H9 (cell line): ENCODE measurements at regions not wholly inside any gene's neighbourhood (a gene's known extent, or its start where the extent isn't known, plus 50 kb on each side); places are given as distances from the start of the nearest gene placed in this dataset.

Experiments used
- DNase-seq: peaks from one replicate; pipeline ENCODE4 v3.0.0-alpha.2; 2017
- H2AFZ ChIP-seq: one replicate; pipeline ENCODE4 v1.6.1; 2013; ENCODE audit warnings: mild to moderate bottlenecking, low read length, control low read depth, moderate library complexity
- H2AK5ac ChIP-seq: 2 replicates; pipeline ENCODE4 v1.6.1; 2013; ENCODE audit warnings: low read length, control low read depth, mixed read lengths; ENCODE audit not compliant: insufficient read length
- H2BK120ac ChIP-seq: one replicate; pipeline ENCODE4 v1.6.1; 2013; ENCODE audit warnings: low read depth, mild to moderate bottlenecking, low read length, control low read depth, inconsistent platforms; ENCODE audit not compliant: poor library complexity, severe bottlenecking
- H2BK12ac ChIP-seq: 2 replicates; pipeline ENCODE4 v1.6.1; 2013; ENCODE audit warnings: low read length, control low read depth, mixed read lengths, low read depth; ENCODE audit not compliant: insufficient read length
- H2BK15ac ChIP-seq: 2 replicates; pipeline ENCODE4 v1.6.1; 2013; ENCODE audit warnings: low read depth, low read length, control low read depth
- H2BK20ac ChIP-seq: one replicate; pipeline ENCODE4 v1.6.1; 2013; ENCODE audit warnings: low read depth, mild to moderate bottlenecking, low read length, control low read depth, inconsistent platforms; ENCODE audit not compliant: poor library complexity, severe bottlenecking
- H2BK5ac ChIP-seq: 2 replicates; pipeline ENCODE4 v1.6.1; 2013; ENCODE audit warnings: low read length, control low read depth, mixed read lengths; ENCODE audit not compliant: insufficient read length
- H3K14ac ChIP-seq: 2 replicates; pipeline ENCODE4 v1.6.1; 2013; ENCODE audit warnings: low read length, control low read depth; ENCODE audit not compliant: insufficient read depth
- H3K18ac ChIP-seq: 2 replicates; pipeline ENCODE4 v1.6.1; 2013; ENCODE audit warnings: low read depth, mild to moderate bottlenecking, mixed read lengths, low read length, control low read depth; ENCODE audit not compliant: insufficient read length
- H3K23ac ChIP-seq: 2 replicates; pipeline ENCODE4 v1.6.1; 2013; ENCODE audit warnings: low read length, control low read depth, mixed read lengths, low read depth; ENCODE audit not compliant: insufficient read length
- H3K23me2 ChIP-seq: 2 replicates; pipeline ENCODE4 v1.6.1; 2013; ENCODE audit warnings: low read depth, mild to moderate bottlenecking, mixed read lengths, low read length, control low read depth; ENCODE audit not compliant: insufficient read length, poor library complexity, severe bottlenecking
- H3K27ac ChIP-seq: 2 replicates; pipeline ENCODE4 v1.5.1; 2013; ENCODE audit warnings: low read length, control low read depth, mixed read lengths, low read depth; ENCODE audit not compliant: insufficient read length
- H3K27me3 ChIP-seq: 2 replicates; pipeline ENCODE4 v1.6.1; 2013; ENCODE audit warnings: low read length, control low read depth, inconsistent platforms; ENCODE audit not compliant: insufficient read depth
- H3K4ac ChIP-seq: 2 replicates; pipeline ENCODE4 v1.6.1; 2013; ENCODE audit warnings: low read depth, mild to moderate bottlenecking, control low read depth, inconsistent platforms, low read length, moderate library complexity
- H3K4me1 ChIP-seq: 2 replicates; pipeline ENCODE4 v1.6.1; 2013; ENCODE audit warnings: low read length, control low read depth, inconsistent platforms; ENCODE audit not compliant: insufficient read depth
- H3K4me2 ChIP-seq: 2 replicates; pipeline ENCODE4 v1.6.1; 2013; ENCODE audit warnings: low read length, control low read depth, mixed read lengths; ENCODE audit not compliant: insufficient read length, insufficient read depth
- H3K56ac ChIP-seq: 2 replicates; pipeline ENCODE4 v1.6.1; 2013; ENCODE audit warnings: low read depth, mild to moderate bottlenecking, mixed read lengths, low read length, control low read depth; ENCODE audit not compliant: insufficient read length
- H3K79me1 ChIP-seq: 2 replicates; pipeline ENCODE4 v1.6.1; 2013; ENCODE audit warnings: low read depth, mild to moderate bottlenecking, moderate library complexity, low read length, control low read depth, inconsistent platforms; ENCODE audit not compliant: insufficient read depth, poor library complexity, severe bottlenecking
- H3K79me2 ChIP-seq: 2 replicates; pipeline ENCODE4 v1.6.1; 2013; ENCODE audit warnings: low read length, control low read depth, inconsistent platforms; ENCODE audit not compliant: insufficient read depth
- H3K9ac ChIP-seq: 2 replicates; pipeline ENCODE4 v1.6.1; 2013; ENCODE audit warnings: low read length, control low read depth, mixed read lengths; ENCODE audit not compliant: insufficient read length; ENCODE audit errors: extremely low read depth
- H3K9me3 ChIP-seq: one replicate; pipeline ENCODE4 v1.6.1; 2013; ENCODE audit warnings: low read depth, low read length, inconsistent platforms; ENCODE audit not compliant: control insufficient read depth
- H3T11ph ChIP-seq: one replicate; pipeline ENCODE4 v1.6.1; 2013; ENCODE audit warnings: mild to moderate bottlenecking, low read length, control low read depth, inconsistent platforms
- H4K20me1 ChIP-seq: one replicate; pipeline ENCODE4 v1.6.1; 2013; ENCODE audit not compliant: control insufficient read depth, insufficient read length, insufficient read depth
- H4K5ac ChIP-seq: 2 replicates; pipeline ENCODE4 v1.6.1; 2013; ENCODE audit warnings: low read depth, mild to moderate bottlenecking, mixed read lengths, low read length, control low read depth; ENCODE audit not compliant: insufficient read length
- H4K8ac ChIP-seq: replicated peaks from 2 replicates; pipeline ENCODE4 v1.6.1; 2013; ENCODE audit warnings: low read length, control low read depth, mixed read lengths, low read depth; ENCODE audit not compliant: insufficient read length
- H4K91ac ChIP-seq: 2 replicates; pipeline ENCODE4 v1.6.1; 2013; ENCODE audit warnings: low read depth, mild to moderate bottlenecking, moderate library complexity, mixed read lengths, low read length, control low read depth; ENCODE audit not compliant: insufficient read length
- H3K27ac Mint-ChIP-seq, 3 experiments: 2 replicates in 2 of 3; 3 replicates in 1 of 3; pipeline ENCODE4 v1.8.0; 2020 to 2021; ENCODE audit warnings: mixed read lengths in 3 of 3, mild to moderate bottlenecking in 1 of 3, moderate library complexity in 1 of 3
- H3K27me3 Mint-ChIP-seq: 2 replicates; pipeline ENCODE4 v1.8.0; 2021; ENCODE audit warnings: low read depth, mild to moderate bottlenecking, moderate library complexity, mixed read lengths
- H3K36me3 Mint-ChIP-seq, 3 experiments: 2 replicates in 2 of 3; 3 replicates in 1 of 3; pipeline ENCODE4 v1.8.0; 2020 to 2021; ENCODE audit warnings: low read depth in 3 of 3, mixed read lengths in 3 of 3; ENCODE audit not compliant: insufficient read depth in 1 of 3
- H3K4me1 Mint-ChIP-seq, 2 experiments: 2 replicates each; pipeline ENCODE4 v1.8.0; 2020; ENCODE audit warnings: mixed read lengths in 2 of 2
- H3K4me3 Mint-ChIP-seq, 2 experiments: 2 replicates in 1 of 2; 3 replicates in 1 of 2; pipeline ENCODE4 v1.8.0; 2020 to 2021; ENCODE audit warnings: mild to moderate bottlenecking in 2 of 2, mixed read lengths in 2 of 2, moderate library complexity in 1 of 2
- H3K9me3 Mint-ChIP-seq, 2 experiments: 2 replicates in 1 of 2; 3 replicates in 1 of 2; pipeline ENCODE4 v1.8.0; 2020; ENCODE audit warnings: mild to moderate bottlenecking in 2 of 2, mixed read lengths in 2 of 2, moderate library complexity in 1 of 2
- WGBS: extraction: QIAGEN DNeasy Blood & Tissue Kit; methylation state at CpG from one replicate; pipeline ENCODE4 v1.1.7; 2013; ENCODE audit warnings: missing lambda C conversion rate, low lambda C conversion rate, mixed read lengths; ENCODE audit not compliant: insufficient read length; ENCODE audit errors: extremely low coverage; 5-methylcytosine and 5-hydroxymethylcytosine counted together
- TF ChIP-seq, protein P1 (sequence below): fragments of 200-600 bp; sonication (generic); conservative IDR thresholded peaks from 3 replicates; pipeline ENCODE4 v1.8.0; 2021; ENCODE audit warnings: antibody characterized with exemption, mild to moderate bottlenecking

DNA sequence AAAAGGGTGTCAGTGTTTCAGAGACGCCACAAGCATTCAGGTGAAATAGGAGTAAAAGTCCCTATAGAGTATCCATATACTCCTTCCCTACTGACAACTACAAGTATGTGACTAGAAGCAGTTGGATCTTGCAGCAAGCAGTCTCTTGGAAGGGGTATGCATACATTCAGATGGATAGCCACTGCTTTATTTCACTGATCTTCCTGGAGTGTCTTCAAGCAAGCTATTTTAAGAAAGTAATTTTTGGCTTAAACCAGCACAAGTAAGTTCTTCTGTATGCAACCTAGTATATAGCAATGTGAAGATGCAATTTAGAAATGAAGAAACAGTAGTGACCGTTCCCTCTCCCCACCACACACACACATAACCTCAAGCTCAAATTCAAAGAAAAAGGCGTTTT, 446.8 kb upstream of the CDH18 start:
- H2BK12ac ChIP-seq: no peak overlapping the region
- no peak overlapping the region for H3K18ac ChIP-seq
- no peak overlapping the region for H2BK20ac ChIP-seq
- TF ChIP-seq, protein P1, sequence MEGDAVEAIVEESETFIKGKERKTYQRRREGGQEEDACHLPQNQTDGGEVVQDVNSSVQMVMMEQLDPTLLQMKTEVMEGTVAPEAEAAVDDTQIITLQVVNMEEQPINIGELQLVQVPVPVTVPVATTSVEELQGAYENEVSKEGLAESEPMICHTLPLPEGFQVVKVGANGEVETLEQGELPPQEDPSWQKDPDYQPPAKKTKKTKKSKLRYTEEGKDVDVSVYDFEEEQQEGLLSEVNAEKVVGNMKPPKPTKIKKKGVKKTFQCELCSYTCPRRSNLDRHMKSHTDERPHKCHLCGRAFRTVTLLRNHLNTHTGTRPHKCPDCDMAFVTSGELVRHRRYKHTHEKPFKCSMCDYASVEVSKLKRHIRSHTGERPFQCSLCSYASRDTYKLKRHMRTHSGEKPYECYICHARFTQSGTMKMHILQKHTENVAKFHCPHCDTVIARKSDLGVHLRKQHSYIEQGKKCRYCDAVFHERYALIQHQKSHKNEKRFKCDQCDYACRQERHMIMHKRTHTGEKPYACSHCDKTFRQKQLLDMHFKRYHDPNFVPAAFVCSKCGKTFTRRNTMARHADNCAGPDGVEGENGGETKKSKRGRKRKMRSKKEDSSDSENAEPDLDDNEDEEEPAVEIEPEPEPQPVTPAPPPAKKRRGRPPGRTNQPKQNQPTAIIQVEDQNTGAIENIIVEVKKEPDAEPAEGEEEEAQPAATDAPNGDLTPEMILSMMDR: no peak
- no peaks in the 10 kb centered on the region for H3K27me3 ChIP-seq
- H3K9ac ChIP-seq: no peak overlapping the region
- H4K8ac ChIP-seq: no peak overlapping the region
- DNase-seq: no peak
- H3K27ac Mint-ChIP-seq: no peak overlapping the region
- H3K9me3 ChIP-seq: no peaks in the 10 kb centered on the region
- no peaks in the 10 kb centered on the region for H3K23me2 ChIP-seq
- H4K91ac ChIP-seq: no peak overlapping the region
- no peak overlapping the region for H3K27ac ChIP-seq
- no peak overlapping the region for H2AK5ac ChIP-seq
- H2AFZ ChIP-seq: no peak overlapping the region
- H2BK120ac ChIP-seq: no peak overlapping the region
- no peaks in the 10 kb centered on the region for H3K36me3 Mint-ChIP-seq
- no peak overlapping the region for H2BK15ac ChIP-seq
- no peaks in the 10 kb centered on the region for H3K27me3 Mint-ChIP-seq
- no peak overlapping the region for H3K14ac ChIP-seq
- H3K4ac ChIP-seq: no peak overlapping the region
- H3K4me1 Mint-ChIP-seq: no peaks in the 10 kb centered on the region
- H3K79me1 ChIP-seq: no peaks in the 10 kb centered on the region
- no peak overlapping the region for H3K56ac ChIP-seq
- H4K5ac ChIP-seq: no peak overlapping the region
- H2BK5ac ChIP-seq: no peak overlapping the region
- H3K4me3 Mint-ChIP-seq: no peak overlapping the region
- H3T11ph ChIP-seq: no peak overlapping the region
- H3K4me2 ChIP-seq: no peak overlapping the region
- no peaks in the 10 kb centered on the region for H3K4me1 ChIP-seq
- WGBS: no CpG with 5 or more reads among the region's 3 CpGs
- no peaks in the 10 kb centered on the region for H4K20me1 ChIP-seq
- H3K23ac ChIP-seq: no peak overlapping the region
- no peaks in the 10 kb centered on the region for H3K9me3 Mint-ChIP-seq
- no peaks in the 10 kb centered on the region for H3K79me2 ChIP-seq
